ENCODE measurements at regions not wholly inside any gene's neighbourhood (a gene's known extent, or its start where the extent isn't known, plus 50 kb on each side); places are given as distances from the start of the nearest gene placed in this dataset.

- DNase-seq (ENCODE audit: low spot score): peak; percentile 34
Observed at GRCh38 chr6:147715035-147715434, 206.5 kb downstream of the SAMD5 start.

- no peak for DNase-seq (ENCODE audit: low spot score)
Observed at GRCh38 chr6:147716434-147716833, 207.9 kb downstream of the SAMD5 start.

DNA sequence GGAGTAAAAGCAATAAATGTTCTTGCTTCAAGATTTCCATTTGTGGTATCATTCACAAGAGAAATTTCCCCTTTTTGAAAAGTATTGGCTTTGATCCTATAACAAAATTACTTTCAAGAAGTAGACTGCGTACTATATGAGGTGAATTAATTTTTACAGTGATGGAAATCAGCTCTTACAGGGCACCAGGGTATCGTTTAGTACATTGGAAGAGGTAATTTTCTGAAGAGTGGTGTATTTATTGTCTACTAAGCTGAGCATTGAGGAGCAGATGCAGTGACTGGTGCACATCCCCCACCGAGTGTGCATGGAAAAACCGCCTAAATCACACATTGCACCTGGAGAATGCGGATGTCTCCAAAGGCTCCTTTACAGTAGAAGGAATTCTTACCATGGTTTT, 209.5 kb downstream of the SAMD5 start:
- no peak for DNase-seq (ENCODE audit: low spot score)

GRCh38 chr6:147722158-147722557, 213.7 kb downstream of the SAMD5 start:
- DNase-seq (ENCODE audit: low spot score): no peak

DNA sequence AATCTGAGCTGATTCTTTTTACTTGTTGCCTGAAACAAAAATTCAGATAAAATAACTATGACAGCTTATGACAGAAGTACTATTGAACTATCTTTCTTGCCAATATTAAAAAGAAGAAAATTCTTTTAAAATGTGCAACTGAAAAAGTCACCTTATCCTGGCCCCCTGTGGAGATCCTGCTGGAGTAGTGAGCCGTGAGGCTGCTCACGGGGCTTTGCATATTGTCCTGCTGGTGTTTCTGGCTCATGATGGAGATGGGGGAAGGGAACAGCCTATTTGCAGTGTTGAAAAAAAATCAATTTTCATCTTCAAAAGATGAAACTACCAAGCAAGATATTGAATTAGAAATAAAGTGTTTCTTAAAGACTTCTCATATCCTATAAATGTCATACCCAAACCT, 216.0 kb downstream of the SAMD5 start:
- no peak for DNase-seq (ENCODE audit: low spot score)

GRCh38 chr6:147726342-147726741, 217.9 kb downstream of the SAMD5 start:
- DNase-seq (ENCODE audit: low spot score): no peak

DNA sequence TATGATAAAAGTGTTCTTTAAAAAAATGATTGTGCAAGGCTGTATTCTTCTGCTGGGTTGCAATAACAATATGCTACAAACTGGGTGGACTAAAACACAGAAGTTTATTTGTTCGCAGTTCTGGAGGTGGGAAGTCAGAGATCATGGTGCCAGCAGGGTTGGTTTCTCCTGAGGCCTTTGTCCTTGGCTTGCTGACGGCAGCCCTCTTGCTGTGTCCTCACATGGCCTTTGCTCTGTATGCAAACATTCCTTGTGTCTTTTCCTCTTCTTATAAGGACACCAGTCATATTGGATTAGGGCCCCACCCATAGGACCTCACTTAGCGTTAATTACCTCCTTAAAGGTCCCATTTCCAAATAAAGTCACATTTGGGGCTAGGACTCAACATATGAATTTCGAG, 220.4 kb downstream of the SAMD5 start:
- DNase-seq (ENCODE audit: low spot score): no peak

GRCh38 chr6:147733686-147734085, 225.2 kb downstream of the SAMD5 start:
- DNase-seq (ENCODE audit: low spot score): no peak

GRCh38 chr6:147734151-147734550, 225.7 kb downstream of the SAMD5 start:
- no peak for DNase-seq (ENCODE audit: low spot score)

- DNase-seq (ENCODE audit: low spot score): no peak
Observed at GRCh38 chr6:147735924-147736323, 227.4 kb downstream of the SAMD5 start.

- no peak for DNase-seq (ENCODE audit: low spot score)
Observed at GRCh38 chr6:147737115-147737514, 228.6 kb downstream of the SAMD5 start.

DNA sequence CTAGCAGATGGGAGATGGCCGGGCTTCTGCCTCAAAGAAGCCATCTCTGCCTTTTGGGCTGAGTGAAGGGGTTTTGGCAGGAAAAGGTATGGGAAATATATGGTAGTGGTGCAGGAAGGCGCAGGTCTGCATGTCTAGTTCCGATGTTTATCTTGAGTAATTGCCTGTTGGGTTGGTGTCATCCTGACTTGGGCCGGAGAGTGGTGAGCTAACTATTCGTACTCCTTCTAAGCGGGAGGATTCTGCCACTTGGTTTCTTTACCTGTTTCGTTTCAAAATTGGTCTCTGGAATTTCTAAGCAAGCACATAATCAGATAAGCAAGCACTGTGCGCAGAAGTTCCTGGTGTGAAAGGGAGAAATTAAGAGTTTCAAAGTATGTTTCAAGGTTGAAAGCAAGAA, 229.6 kb downstream of the SAMD5 start:
- no peak for DNase-seq (ENCODE audit: low spot score)

GRCh38 chr6:147738516-147739162, 230.1 kb downstream of the SAMD5 start:
- DNase-seq (ENCODE audit: low spot score): no peak

- no peak for DNase-seq (ENCODE audit: low spot score)
Observed at GRCh38 chr6:147740326-147740725, 231.8 kb downstream of the SAMD5 start.

- no peak for DNase-seq (ENCODE audit: low spot score)
Observed at GRCh38 chr6:147740916-147741315, 232.4 kb downstream of the SAMD5 start.

DNA sequence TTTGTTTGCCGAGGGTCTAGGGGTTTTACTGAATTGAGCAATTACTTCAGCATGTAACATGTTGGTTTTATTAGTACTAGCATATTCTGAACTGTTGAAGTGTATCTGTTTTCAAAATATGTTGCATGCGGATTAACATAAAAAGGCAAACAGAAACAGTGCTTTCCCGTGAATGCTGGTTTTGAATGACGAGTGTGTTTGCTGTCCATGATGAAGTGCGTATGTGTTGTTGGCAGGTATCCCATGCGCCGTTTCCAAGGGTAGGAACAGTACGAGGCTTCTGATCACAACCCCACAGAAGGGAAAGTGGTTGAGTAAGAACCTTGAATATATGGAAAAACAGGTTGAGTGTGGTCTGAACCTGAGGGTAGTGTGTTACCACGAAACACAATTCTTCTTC, 232.9 kb downstream of the SAMD5 start:
- no peak for DNase-seq (ENCODE audit: low spot score)

DNA sequence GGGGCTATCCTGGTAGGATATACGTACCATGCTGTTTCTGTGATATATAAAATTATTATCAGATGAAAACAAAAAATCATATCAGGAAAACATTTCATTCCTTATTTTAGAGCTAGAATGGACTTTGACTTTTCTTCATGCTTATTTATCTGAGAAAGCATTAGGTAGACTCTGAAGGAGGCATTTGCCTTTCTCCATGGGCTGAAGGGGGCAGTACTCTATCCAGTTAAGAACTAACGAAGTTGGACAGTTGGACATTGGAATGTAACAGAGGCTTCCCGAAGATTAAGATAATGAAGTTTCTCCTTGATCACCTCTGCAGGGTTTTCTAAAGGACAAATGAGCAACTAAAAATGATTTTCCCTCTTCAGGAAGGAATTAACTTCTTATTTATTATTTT, 233.9 kb downstream of the SAMD5 start:
- DNase-seq (ENCODE audit: low spot score): no peak

- DNase-seq (ENCODE audit: low spot score): no peak
Observed at GRCh38 chr6:147744012-147744411, 235.5 kb downstream of the SAMD5 start.

- no peak for DNase-seq (ENCODE audit: low spot score)
Observed at GRCh38 chr6:147749331-147749730, 240.8 kb downstream of the SAMD5 start.

- no peak for DNase-seq (ENCODE audit: low spot score)
Observed at GRCh38 chr6:147750413-147750812, 241.9 kb downstream of the SAMD5 start.

- DNase-seq (ENCODE audit: low spot score): no peak
Observed at GRCh38 chr6:147751232-147751631, 242.7 kb downstream of the SAMD5 start.

DNA sequence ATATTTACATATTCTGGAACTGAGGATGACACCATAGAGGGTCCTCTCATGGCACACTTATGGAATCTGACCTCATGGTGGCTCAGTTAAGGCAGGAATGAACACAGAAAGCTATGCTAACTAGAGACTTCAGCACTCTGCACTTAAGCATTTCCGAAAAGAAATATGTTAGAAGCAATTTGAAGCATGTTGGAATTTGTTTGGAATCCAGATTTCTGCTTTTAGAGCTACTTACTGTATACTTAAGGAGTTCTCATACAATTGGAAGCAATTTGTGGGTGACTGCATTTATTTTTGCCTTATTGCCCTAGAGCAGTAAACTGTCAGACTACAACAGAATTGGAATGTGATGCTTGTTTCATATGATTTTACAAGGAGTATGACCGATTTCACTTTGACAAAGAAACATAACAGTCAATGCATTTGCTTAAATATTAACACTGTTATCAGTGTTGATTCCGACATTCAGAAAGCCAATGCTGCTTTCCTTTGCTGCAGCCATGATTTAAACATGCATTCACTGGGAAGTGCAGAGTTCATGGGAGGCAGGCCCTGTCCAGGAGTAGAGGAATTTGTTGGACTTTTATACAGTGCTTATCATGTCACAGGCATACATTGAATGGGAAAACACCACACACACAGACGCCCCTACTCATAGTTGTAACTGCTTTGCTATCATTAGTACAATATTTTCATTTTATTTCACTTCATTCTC, 244.4 kb downstream of the SAMD5 start:
- no peak for DNase-seq (ENCODE audit: low spot score)

GRCh38 chr6:147755999-147756398, 247.5 kb downstream of the SAMD5 start:
- DNase-seq (ENCODE audit: low spot score): no peak

DNA sequence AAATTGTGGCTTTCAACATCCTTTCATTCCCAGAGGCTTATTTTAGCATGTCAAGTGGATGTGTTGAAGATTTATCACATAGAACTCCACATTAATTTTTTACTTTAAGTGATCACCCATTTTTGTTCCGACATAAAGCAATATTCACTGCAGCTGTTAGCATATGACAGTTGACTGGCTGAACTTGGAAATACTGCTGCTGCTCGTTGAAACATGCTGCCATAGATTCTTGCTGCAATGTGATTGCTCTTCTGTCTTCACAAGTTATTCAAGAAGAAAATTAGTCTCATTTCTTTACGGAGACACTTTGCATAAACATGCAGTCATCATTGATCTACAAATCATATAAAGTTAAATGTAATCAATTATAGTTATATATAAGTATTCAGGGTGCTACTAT, 248.4 kb downstream of the SAMD5 start:
- no peak for DNase-seq (ENCODE audit: low spot score)
